Smooth muscle cell (in vitro differentiated cells): ENCODE measurements at regions not wholly inside any gene's neighbourhood (a gene's known extent, or its start where the extent isn't known, plus 50 kb on each side); places are given as distances from the start of the nearest gene placed in this dataset.

Source experiments
- DNase-seq: peaks from one replicate; lab custom pipeline; 2025; ENCODE audit not compliant: unreplicated experiment; lab: John Stamatoyannopoulos, UW
- H2AFZ ChIP-seq: fragments of 200-600 bp; sonication (generic); 2 replicates; pipeline ENCODE4 v1.6.0; 2016; ENCODE audit warnings: antibody characterized with exemption, low read depth, mild to moderate bottlenecking
- H3F3A ChIP-seq: fragments of 200-600 bp; sonication (generic); 2 replicates; pipeline ENCODE4 v1.6.0; 2017; ENCODE audit warnings: antibody characterized with exemption, low read depth
- H3K27ac ChIP-seq: fragments of 200-600 bp; sonication (generic); 2 replicates; pipeline ENCODE4 v1.5.1; 2016; ENCODE audit warnings: low read depth, mild to moderate bottlenecking
- H3K27me3 ChIP-seq: fragments of 200-600 bp; sonication (generic); 2 replicates; pipeline ENCODE4 v1.6.1; 2016; ENCODE audit warnings: low read depth, mild to moderate bottlenecking
- H3K36me3 ChIP-seq: fragments of 200-600 bp; sonication (generic); 2 replicates; pipeline ENCODE4 v1.5.1; 2016; ENCODE audit warnings: low read depth
- H3K4me1 ChIP-seq: fragments of 200-600 bp; sonication (generic); 2 replicates; pipeline ENCODE4 v1.5.1; 2016; ENCODE audit warnings: low read depth
- H3K4me2 ChIP-seq: fragments of 200-600 bp; sonication (generic); 2 replicates; pipeline ENCODE4 v1.6.0; 2016; ENCODE audit warnings: mild to moderate bottlenecking
- H3K4me3 ChIP-seq: fragments of 200-600 bp; sonication (generic); 2 replicates; pipeline ENCODE4 v1.5.1; 2016; ENCODE audit warnings: mild to moderate bottlenecking
- H3K79me2 ChIP-seq: fragments of 200-600 bp; sonication (generic); 2 replicates; pipeline ENCODE4 v1.6.0; 2016; ENCODE audit warnings: low read depth, mild to moderate bottlenecking
- H3K9ac ChIP-seq: fragments of 200-600 bp; sonication (generic); 2 replicates; pipeline ENCODE4 v1.6.0; 2016; ENCODE audit warnings: low read depth
- H3K9me3 ChIP-seq: fragments of 200-600 bp; sonication (generic); replicated peaks from 2 replicates; pipeline ENCODE4 v1.5.1; 2016; ENCODE audit warnings: low read depth
- H4K20me1 ChIP-seq: fragments of 200-600 bp; sonication (generic); 2 replicates; pipeline ENCODE4 v1.6.0; 2016; ENCODE audit warnings: low read depth
- CTCF ChIP-seq: fragments of 200-600 bp; sonication (generic); IDR thresholded peaks from 2 replicates; pipeline ENCODE4 v1.5.1; 2017; ENCODE audit warnings: borderline replicate concordance, mild to moderate bottlenecking, antibody characterized with exemption; ENCODE audit not compliant: insufficient read depth, poor library complexity, severe bottlenecking
- WGBS: methylation state at CpG from one replicate; pipeline ENCODE4 v1.1.7; 2016; ENCODE audit warnings: low lambda C conversion rate; 5-methylcytosine and 5-hydroxymethylcytosine counted together

GRCh38 chr7:85074-85882, 107.1 kb upstream of the FAM20C start:
- 88% methylated on average over 18 of the region's 19 CpGs for WGBS

DNA sequence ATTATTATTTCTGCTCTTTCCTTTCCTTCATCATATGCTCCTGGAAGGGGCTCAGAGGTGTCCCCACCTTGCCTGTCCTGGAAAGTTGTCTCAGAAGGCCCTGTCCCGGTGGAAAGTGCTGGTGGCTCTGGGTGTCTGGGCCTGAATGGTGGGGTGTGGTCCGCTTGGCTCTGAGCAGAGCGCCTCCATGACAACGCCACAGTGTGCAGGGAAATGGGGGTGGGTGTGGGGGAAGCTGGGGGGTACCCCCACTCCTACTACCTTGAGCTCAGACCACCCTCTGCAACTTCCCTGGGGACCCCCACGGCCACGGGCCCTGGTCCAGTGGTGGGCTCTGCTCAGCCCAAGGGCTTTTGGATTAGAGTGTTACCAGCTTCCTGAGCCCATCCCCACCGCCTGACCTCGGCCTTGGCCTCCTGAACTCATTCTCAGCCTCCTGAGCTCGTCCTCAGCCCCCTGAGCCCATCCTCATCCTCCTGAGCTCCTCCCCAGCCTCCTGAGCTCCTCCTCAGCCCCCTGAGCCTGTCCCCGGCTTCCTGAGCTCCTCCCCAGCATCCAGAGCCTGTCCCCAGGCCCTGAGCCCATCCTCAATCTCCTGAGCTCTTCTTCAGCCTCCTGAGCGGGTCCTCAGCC, 106.4 kb upstream of the FAM20C start:
- H3K27me3 ChIP-seq: no peaks in the 10 kb centered on the region
- no peaks in the 10 kb centered on the region for H3K9me3 ChIP-seq
- peaks cover 9% of the 10 kb centered on the region for H3F3A ChIP-seq
- no peak overlapping the region for H3K9ac ChIP-seq
- no peak for DNase-seq
- H3K4me3 ChIP-seq: no peak overlapping the region
- no peak overlapping the region for H3K27ac ChIP-seq
- H3K4me1 ChIP-seq: peaks cover 24% of the 10 kb centered on the region
- 93% methylated on average over 8 of the region's 11 CpGs for WGBS
- H3K36me3 ChIP-seq: no peaks in the 10 kb centered on the region
- no peaks in the 10 kb centered on the region for H4K20me1 ChIP-seq
- no peak for TF ChIP-seq CTCF
- no peaks in the 10 kb centered on the region for H3K79me2 ChIP-seq
- H2AFZ ChIP-seq: no peak overlapping the region
- no peak overlapping the region for H3K4me2 ChIP-seq

More at GRCh38 chr7:85074-85882, 107.1 kb upstream of the FAM20C start:
- H3K36me3 ChIP-seq: no peaks in the 10 kb centered on the region
- H3K4me3 ChIP-seq: no peak overlapping the region
- no peak overlapping the region for H2AFZ ChIP-seq
- no peak overlapping the region for H3K9ac ChIP-seq
- no peaks in the 10 kb centered on the region for H3K79me2 ChIP-seq
- H3F3A ChIP-seq: peaks cover 9% of the 10 kb centered on the region
- no peak overlapping the region for H3K4me2 ChIP-seq
- TF ChIP-seq CTCF: no peak
- no peak for DNase-seq
- no peaks in the 10 kb centered on the region for H3K27me3 ChIP-seq
- no peak overlapping the region for H3K27ac ChIP-seq
- H4K20me1 ChIP-seq: no peaks in the 10 kb centered on the region
- H3K4me1 ChIP-seq: peaks cover 20% of the 10 kb centered on the region
- H3K9me3 ChIP-seq: no peaks in the 10 kb centered on the region

DNA sequence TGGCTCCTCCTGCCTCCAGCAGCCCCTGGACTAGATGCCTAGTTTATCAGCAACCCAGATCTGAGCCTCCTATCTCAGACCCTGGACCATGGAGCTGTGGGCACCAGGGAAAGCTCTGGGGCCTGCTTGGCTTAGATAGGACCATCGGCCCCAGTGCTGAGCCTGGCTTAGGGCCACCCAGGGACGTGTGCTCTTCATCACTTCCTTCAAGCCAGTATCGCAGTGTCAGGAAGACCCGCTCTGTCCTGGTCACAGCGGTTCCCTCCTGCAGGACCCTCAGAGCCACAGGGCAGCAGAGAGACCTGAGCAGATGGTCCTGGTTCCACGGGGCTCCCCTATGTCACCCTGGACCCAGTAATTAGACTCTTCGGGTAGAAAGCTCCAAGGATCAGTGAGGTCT, 105.7 kb upstream of the FAM20C start:
- no peak for TF ChIP-seq CTCF
- Histone ChIP-seq H2AFZ (no peak overlapping the region), H3K27me3 (no peaks in the 10 kb centered on the region), H3K36me3 (no peaks in the 10 kb centered on the region), H3F3A (peaks cover 9% of the 10 kb centered on the region), H3K4me3 (no peak overlapping the region), H3K4me2 (no peak overlapping the region), H3K9ac (no peak overlapping the region), H3K27ac (no peak overlapping the region), H3K4me1 (peaks cover 30% of the 10 kb centered on the region), H3K79me2 (no peaks in the 10 kb centered on the region), H4K20me1 (no peaks in the 10 kb centered on the region), H3K9me3 (no peaks in the 10 kb centered on the region)
- 86% methylated on average over 7 of the region's 7 CpGs for WGBS
- no peak for DNase-seq

GRCh38 chr7:87047-87446, 105.3 kb upstream of the FAM20C start:
- Histone ChIP-seq H2AFZ (no peak overlapping the region), H3F3A (peaks cover 9% of the 10 kb centered on the region), H3K79me2 (no peaks in the 10 kb centered on the region), H4K20me1 (no peaks in the 10 kb centered on the region), H3K9me3 (no peaks in the 10 kb centered on the region), H3K27ac (no peak overlapping the region), H3K27me3 (no peaks in the 10 kb centered on the region), H3K9ac (no peak overlapping the region), H3K36me3 (no peaks in the 10 kb centered on the region), H3K4me3 (no peak overlapping the region), H3K4me2 (no peak overlapping the region), H3K4me1 (peaks cover 34% of the 10 kb centered on the region)
- DNase-seq: no peak
- no peak for TF ChIP-seq CTCF
- WGBS: 97% methylated on average over 5 of the region's 5 CpGs
